ENCODE measurements at regions not wholly inside any gene's neighbourhood (a gene's known extent, or its start where the extent isn't known, plus 50 kb on each side); places are given as distances from the start of the nearest gene placed in this dataset.
"Not testable (repeated sequence)": the region's sequence is repeated elsewhere in the genome, so short reads cannot be mapped to it uniquely, and the experiment has no call there.

GRCh38 chr14:106633721-106634120 lies 1107.3 kb downstream of the TMEM121 start:
- no peak for DNase-seq (ENCODE audit: low spot score)
- in situ Hi-C loops (cut with HindIII; ENCODE audit: low sequenced_read_pairs) = no loop called here

- DNase-seq (ENCODE audit: low spot score) = no peak
- in situ Hi-C loops (cut with HindIII; ENCODE audit: low sequenced_read_pairs) = no loop called here
Measured at GRCh38 chr14:106635569-106635968, 1109.2 kb downstream of the TMEM121 start.

GRCh38 chr14:106638786-106639452 lies 1112.5 kb downstream of the TMEM121 start:
- DNase-seq (ENCODE audit: low spot score); in situ Hi-C loops (cut with HindIII; ENCODE audit: low sequenced_read_pairs): not testable (repeated sequence)

GRCh38 chr14:106642090-106642489 lies 1115.7 kb downstream of the TMEM121 start:
- in situ Hi-C loops (cut with HindIII; ENCODE audit: low sequenced_read_pairs) = no loop called here
- no peak for DNase-seq (ENCODE audit: low spot score)

GRCh38 chr14:106642971-106643370 lies 1116.6 kb downstream of the TMEM121 start:
- in situ Hi-C loops (cut with HindIII; ENCODE audit: low sequenced_read_pairs) = not testable (repeated sequence)

GRCh38 chr14:106648874-106649273 lies 1122.5 kb downstream of the TMEM121 start:
- DNase-seq (ENCODE audit: low spot score); in situ Hi-C loops (cut with HindIII; ENCODE audit: low sequenced_read_pairs): not testable (repeated sequence)

More at GRCh38 chr14:106642971-106643370, 1116.6 kb downstream of the TMEM121 start:
- not testable (repeated sequence) for DNase-seq (ENCODE audit: low spot score)

GRCh38 chr14:106651016-106651415 lies 1124.6 kb downstream of the TMEM121 start:
- in situ Hi-C loops (cut with HindIII; ENCODE audit: low sequenced_read_pairs) = no loop called here
- no peak for DNase-seq (ENCODE audit: low spot score)

- in situ Hi-C loops (cut with HindIII; ENCODE audit: low sequenced_read_pairs) = no loop called here
- DNase-seq (ENCODE audit: low spot score) = no peak
Measured at GRCh38 chr14:106652494-106652893, 1126.1 kb downstream of the TMEM121 start.

- DNase-seq (ENCODE audit: low spot score) = no peak
- in situ Hi-C loops (cut with HindIII; ENCODE audit: low sequenced_read_pairs) = no loop called here
Measured at GRCh38 chr14:106657460-106657859, 1131.1 kb downstream of the TMEM121 start.

GRCh38 chr14:106658066-106658860 lies 1131.9 kb downstream of the TMEM121 start:
- in situ Hi-C loops (cut with HindIII; ENCODE audit: low sequenced_read_pairs); DNase-seq (ENCODE audit: low spot score): not testable (repeated sequence)

- in situ Hi-C loops (cut with HindIII; ENCODE audit: low sequenced_read_pairs); DNase-seq (ENCODE audit: low spot score): not testable (repeated sequence)
Measured at GRCh38 chr14:106661561-106661960, 1135.2 kb downstream of the TMEM121 start.

- in situ Hi-C loops (cut with HindIII; ENCODE audit: low sequenced_read_pairs) = no loop called here
- DNase-seq (ENCODE audit: low spot score) = no peak
Measured at GRCh38 chr14:106662936-106663550, 1136.7 kb downstream of the TMEM121 start.

GRCh38 chr14:106663805-106664410 lies 1137.5 kb downstream of the TMEM121 start:
- in situ Hi-C loops (cut with HindIII; ENCODE audit: low sequenced_read_pairs); DNase-seq (ENCODE audit: low spot score): not testable (repeated sequence)

- in situ Hi-C loops (cut with HindIII; ENCODE audit: low sequenced_read_pairs) = no loop called here
- DNase-seq (ENCODE audit: low spot score) = no peak
Measured at GRCh38 chr14:106665814-106666213, 1139.4 kb downstream of the TMEM121 start.

- in situ Hi-C loops (cut with HindIII; ENCODE audit: low sequenced_read_pairs) = no loop called here
- DNase-seq (ENCODE audit: low spot score) = no peak
Measured at GRCh38 chr14:106666341-106666740, 1140.0 kb downstream of the TMEM121 start.

- in situ Hi-C loops (cut with HindIII; ENCODE audit: low sequenced_read_pairs) = no loop called here
- no peak for DNase-seq (ENCODE audit: low spot score)
Measured at GRCh38 chr14:106670011-106670410, 1143.6 kb downstream of the TMEM121 start.

- DNase-seq (ENCODE audit: low spot score); in situ Hi-C loops (cut with HindIII; ENCODE audit: low sequenced_read_pairs): not testable (repeated sequence)
Measured at GRCh38 chr14:106674093-106674492, 1147.7 kb downstream of the TMEM121 start.

GRCh38 chr14:106674509-106675125 lies 1148.2 kb downstream of the TMEM121 start:
- DNase-seq (ENCODE audit: low spot score); in situ Hi-C loops (cut with HindIII; ENCODE audit: low sequenced_read_pairs): not testable (repeated sequence)

- DNase-seq (ENCODE audit: low spot score); in situ Hi-C loops (cut with HindIII; ENCODE audit: low sequenced_read_pairs): not testable (repeated sequence)
Measured at GRCh38 chr14:106675716-106676115, 1149.3 kb downstream of the TMEM121 start.
